Panc1 (cell line): ENCODE measurements at regions not wholly inside any gene's neighbourhood (a gene's known extent, or its start where the extent isn't known, plus 50 kb on each side); places are given as distances from the start of the nearest gene placed in this dataset.

Experiments used
- ATAC-seq: fragments of 200-7000 bp; cut with Tn5 transposase; 2 replicates; pipeline ENCODE4 v1.9.1; 2020; ENCODE audit warnings: mild to moderate bottlenecking, moderate library complexity
- BruUV-seq: library from RNA; stranded (reverse); fragments of 400-500 nt; replicated peaks from 2 replicates; lab custom pipeline; 2021; lab: Mats Ljungman, UMichigan
- CTCF ChIA-PET: fragments of 300-600 bp; sonication (Branson Sonifier 250); formaldehyde crosslinking; loops from one replicate; lab custom pipeline; 2022; ENCODE audit warnings: antibody characterized with exemption; lab: Charles Lee
- POLR2A ChIA-PET: fragments of 300-600 bp; sonication (Branson Sonifier 250); formaldehyde crosslinking; loops from one replicate; lab custom pipeline; 2022; ENCODE audit warnings: antibody characterized with exemption; lab: Charles Lee
- DNase-seq: peaks from one replicate; pipeline ENCODE4 v3.0.0-alpha.2; 2010; ENCODE audit warnings: low read depth, low spot score
- H3K27ac ChIP-seq: 2 replicates; pipeline ENCODE4 v1.5.1; 2011; ENCODE audit warnings: mild to moderate bottlenecking, low read length, inconsistent platforms
- H3K27me3 ChIP-seq: fragments of 200-500 bp; sonication (Bioruptor generic); 2 replicates; pipeline ENCODE4 v1.6.0; 2014; ENCODE audit warnings: low read length, inconsistent platforms; ENCODE audit not compliant: control insufficient read depth, insufficient read depth
- H3K36me3 ChIP-seq: fragments of 200-500 bp; sonication (Bioruptor generic); 2 replicates; pipeline ENCODE4 v1.5.1; 2014; ENCODE audit warnings: inconsistent platforms, mild to moderate bottlenecking, low read length, moderate library complexity; ENCODE audit not compliant: control insufficient read depth, insufficient read depth
- H3K4me1 ChIP-seq: 2 replicates; pipeline ENCODE4 v1.5.1; 2011; ENCODE audit warnings: inconsistent platforms, mild to moderate bottlenecking, low read length, moderate library complexity; ENCODE audit not compliant: control insufficient read depth, insufficient read depth
- H3K4me3 ChIP-seq, 2 experiments: 2 replicates each; pipeline ENCODE4 v1.5.1; 2011 to 2012; ENCODE audit warnings: low read depth in 2 of 2, low read length in 2 of 2, mild to moderate bottlenecking in 2 of 2, inconsistent platforms in 1 of 2, moderate library complexity in 1 of 2
- H3K9me3 ChIP-seq: fragments of 200-500 bp; sonication (Bioruptor generic); 2 replicates; pipeline ENCODE4 v1.5.1; 2014; ENCODE audit warnings: low read depth, mild to moderate bottlenecking, inconsistent platforms, low read length, moderate library complexity; ENCODE audit not compliant: control insufficient read depth, insufficient read depth
- CTCF ChIP-seq: fragments of 450-650 bp; IDR thresholded peaks from 2 replicates; pipeline ENCODE4 v1.5.1; 2017; ENCODE audit warnings: mild to moderate bottlenecking
- POLR2AphosphoS5 ChIP-seq: IDR thresholded peaks from 2 replicates; pipeline ENCODE4 v1.6.1; 2012; ENCODE audit warnings: mild to moderate bottlenecking, low read depth, low read length, moderate library complexity
- REST ChIP-seq, 2 experiments: IDR thresholded peaks; 2 replicates each; pipeline ENCODE4 v1.6.1; 2011 to 2012; ENCODE audit warnings: low read depth in 2 of 2, control low read depth in 1 of 2, low read length in 1 of 2, mild to moderate bottlenecking in 1 of 2, moderate library complexity in 1 of 2; ENCODE audit not compliant: insufficient read depth in 1 of 2
- SIN3A ChIP-seq: IDR thresholded peaks from 2 replicates; pipeline ENCODE4 v1.6.1; 2012; ENCODE audit warnings: low read depth, mild to moderate bottlenecking, low read length, moderate library complexity, borderline replicate concordance; ENCODE audit not compliant: insufficient read depth
- TCF7L2 ChIP-seq: IDR thresholded peaks from 2 replicates; pipeline ENCODE4 v1.6.1; 2011; ENCODE audit warnings: mild to moderate bottlenecking, low read depth, low read length, inconsistent platforms
- in situ Hi-C: cut with HindIII; loops from 2 replicates; pipeline ENCODE4 v1.10.0; 2016; ENCODE audit warnings: low sequenced_read_pairs, low pct_unique_long_range_greater_than_20kb
- intact Hi-C: fragments of 100-400 bp; cut with micrococcal nuclease; formaldehyde crosslinking; loops from one replicate; pipeline ENCODE4 v1.10.0; 2022; ENCODE audit not compliant: unreplicated experiment

- TF ChIP-seq CTCF (no peak), SIN3A (no peak), REST (IDR thresholded peaks at IDR 0.05; ENCODE audit: insufficient read depth in 1 of 2, low read depth in 2 of 2, low read length in 1 of 2) (no peak), TCF7L2 (no peak), POLR2AphosphoS5 (no peak)
- H3K9me3 ChIP-seq: no peaks in the 10 kb centered on the region
- BruUV-seq: no TSS peak
These were observed 731.7 kb upstream of the ID2 start for GRCh38 chr2:7950035-7950612.

GRCh38 chr2:7951001-7951400, 730.9 kb upstream of the ID2 start:
- intact Hi-C loops: no loop called here
- no TSS peak for BruUV-seq

More at GRCh38 chr2:7950035-7950612, 731.7 kb upstream of the ID2 start:
- no peak for DNase-seq
- ChIA-PET POLR2A (no interaction called here), CTCF (no interaction called here)
- ATAC-seq: no peak
- intact Hi-C loops: no loop called here
- Histone ChIP-seq H3K36me3 (no peaks in the 10 kb centered on the region), H3K4me1 (no peaks in the 10 kb centered on the region), H3K27me3 (peaks cover 2% of the 10 kb centered on the region; the same call in 1 of the 2 replicates), H3K27ac (no peak overlapping the region), H3K4me3 (no peak overlapping the region)
- in situ Hi-C loops: no loop called here

More at GRCh38 chr2:7951001-7951400, 730.9 kb upstream of the ID2 start:
- no peak overlapping the region for H3K4me3 ChIP-seq
- no peak overlapping the region for H3K27ac ChIP-seq
- peaks cover 2% of the 10 kb centered on the region; the same call in 1 of the 2 replicates for H3K27me3 ChIP-seq
- no peak for TF ChIP-seq POLR2AphosphoS5
- no peak for TF ChIP-seq REST (IDR thresholded peaks at IDR 0.05; ENCODE audit: insufficient read depth in 1 of 2, low read depth in 2 of 2, low read length in 1 of 2)
- TF ChIP-seq SIN3A: no peak
- POLR2A ChIA-PET: no interaction called here
- ATAC-seq (no peak), DNase-seq (no peak)
- CTCF ChIA-PET: no interaction called here
- H3K36me3 ChIP-seq: no peaks in the 10 kb centered on the region
- H3K9me3 ChIP-seq: no peaks in the 10 kb centered on the region
- H3K4me1 ChIP-seq: no peaks in the 10 kb centered on the region
- in situ Hi-C loops: no loop called here
